ENCODE measurements at regions not wholly inside any gene's neighbourhood (a gene's known extent, or its start where the extent isn't known, plus 50 kb on each side); places are given as distances from the start of the nearest gene placed in this dataset.
A peak's percentile ranks its signal among the peaks of the same experiment; 100 is the strongest.

DNA sequence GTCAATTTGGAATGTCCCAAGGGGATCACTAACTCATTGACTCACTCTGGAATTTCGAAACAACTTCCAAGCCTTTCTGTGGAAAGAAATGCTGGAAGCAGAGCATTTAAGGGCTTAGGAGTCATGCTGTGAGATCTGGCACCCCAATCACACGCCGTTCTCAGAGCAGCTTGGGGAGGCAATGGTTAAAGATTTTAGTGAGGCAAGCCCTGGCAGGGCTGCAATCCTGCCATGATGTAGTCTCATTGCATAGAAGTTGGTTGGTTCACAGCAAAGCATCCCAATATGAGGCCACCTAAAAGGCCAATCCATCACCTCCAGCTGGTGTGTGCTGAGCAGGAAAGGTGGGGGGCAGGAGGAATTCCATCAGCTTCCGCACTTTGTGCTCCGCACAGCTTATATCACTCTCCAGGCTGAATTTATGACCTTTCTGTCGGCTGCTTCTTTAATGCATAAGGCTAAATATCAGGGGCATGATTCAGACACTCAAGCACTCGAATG lies 1043.9 kb upstream of the POU3F3 start (continued):
- TF ChIP-seq, protein P1, sequence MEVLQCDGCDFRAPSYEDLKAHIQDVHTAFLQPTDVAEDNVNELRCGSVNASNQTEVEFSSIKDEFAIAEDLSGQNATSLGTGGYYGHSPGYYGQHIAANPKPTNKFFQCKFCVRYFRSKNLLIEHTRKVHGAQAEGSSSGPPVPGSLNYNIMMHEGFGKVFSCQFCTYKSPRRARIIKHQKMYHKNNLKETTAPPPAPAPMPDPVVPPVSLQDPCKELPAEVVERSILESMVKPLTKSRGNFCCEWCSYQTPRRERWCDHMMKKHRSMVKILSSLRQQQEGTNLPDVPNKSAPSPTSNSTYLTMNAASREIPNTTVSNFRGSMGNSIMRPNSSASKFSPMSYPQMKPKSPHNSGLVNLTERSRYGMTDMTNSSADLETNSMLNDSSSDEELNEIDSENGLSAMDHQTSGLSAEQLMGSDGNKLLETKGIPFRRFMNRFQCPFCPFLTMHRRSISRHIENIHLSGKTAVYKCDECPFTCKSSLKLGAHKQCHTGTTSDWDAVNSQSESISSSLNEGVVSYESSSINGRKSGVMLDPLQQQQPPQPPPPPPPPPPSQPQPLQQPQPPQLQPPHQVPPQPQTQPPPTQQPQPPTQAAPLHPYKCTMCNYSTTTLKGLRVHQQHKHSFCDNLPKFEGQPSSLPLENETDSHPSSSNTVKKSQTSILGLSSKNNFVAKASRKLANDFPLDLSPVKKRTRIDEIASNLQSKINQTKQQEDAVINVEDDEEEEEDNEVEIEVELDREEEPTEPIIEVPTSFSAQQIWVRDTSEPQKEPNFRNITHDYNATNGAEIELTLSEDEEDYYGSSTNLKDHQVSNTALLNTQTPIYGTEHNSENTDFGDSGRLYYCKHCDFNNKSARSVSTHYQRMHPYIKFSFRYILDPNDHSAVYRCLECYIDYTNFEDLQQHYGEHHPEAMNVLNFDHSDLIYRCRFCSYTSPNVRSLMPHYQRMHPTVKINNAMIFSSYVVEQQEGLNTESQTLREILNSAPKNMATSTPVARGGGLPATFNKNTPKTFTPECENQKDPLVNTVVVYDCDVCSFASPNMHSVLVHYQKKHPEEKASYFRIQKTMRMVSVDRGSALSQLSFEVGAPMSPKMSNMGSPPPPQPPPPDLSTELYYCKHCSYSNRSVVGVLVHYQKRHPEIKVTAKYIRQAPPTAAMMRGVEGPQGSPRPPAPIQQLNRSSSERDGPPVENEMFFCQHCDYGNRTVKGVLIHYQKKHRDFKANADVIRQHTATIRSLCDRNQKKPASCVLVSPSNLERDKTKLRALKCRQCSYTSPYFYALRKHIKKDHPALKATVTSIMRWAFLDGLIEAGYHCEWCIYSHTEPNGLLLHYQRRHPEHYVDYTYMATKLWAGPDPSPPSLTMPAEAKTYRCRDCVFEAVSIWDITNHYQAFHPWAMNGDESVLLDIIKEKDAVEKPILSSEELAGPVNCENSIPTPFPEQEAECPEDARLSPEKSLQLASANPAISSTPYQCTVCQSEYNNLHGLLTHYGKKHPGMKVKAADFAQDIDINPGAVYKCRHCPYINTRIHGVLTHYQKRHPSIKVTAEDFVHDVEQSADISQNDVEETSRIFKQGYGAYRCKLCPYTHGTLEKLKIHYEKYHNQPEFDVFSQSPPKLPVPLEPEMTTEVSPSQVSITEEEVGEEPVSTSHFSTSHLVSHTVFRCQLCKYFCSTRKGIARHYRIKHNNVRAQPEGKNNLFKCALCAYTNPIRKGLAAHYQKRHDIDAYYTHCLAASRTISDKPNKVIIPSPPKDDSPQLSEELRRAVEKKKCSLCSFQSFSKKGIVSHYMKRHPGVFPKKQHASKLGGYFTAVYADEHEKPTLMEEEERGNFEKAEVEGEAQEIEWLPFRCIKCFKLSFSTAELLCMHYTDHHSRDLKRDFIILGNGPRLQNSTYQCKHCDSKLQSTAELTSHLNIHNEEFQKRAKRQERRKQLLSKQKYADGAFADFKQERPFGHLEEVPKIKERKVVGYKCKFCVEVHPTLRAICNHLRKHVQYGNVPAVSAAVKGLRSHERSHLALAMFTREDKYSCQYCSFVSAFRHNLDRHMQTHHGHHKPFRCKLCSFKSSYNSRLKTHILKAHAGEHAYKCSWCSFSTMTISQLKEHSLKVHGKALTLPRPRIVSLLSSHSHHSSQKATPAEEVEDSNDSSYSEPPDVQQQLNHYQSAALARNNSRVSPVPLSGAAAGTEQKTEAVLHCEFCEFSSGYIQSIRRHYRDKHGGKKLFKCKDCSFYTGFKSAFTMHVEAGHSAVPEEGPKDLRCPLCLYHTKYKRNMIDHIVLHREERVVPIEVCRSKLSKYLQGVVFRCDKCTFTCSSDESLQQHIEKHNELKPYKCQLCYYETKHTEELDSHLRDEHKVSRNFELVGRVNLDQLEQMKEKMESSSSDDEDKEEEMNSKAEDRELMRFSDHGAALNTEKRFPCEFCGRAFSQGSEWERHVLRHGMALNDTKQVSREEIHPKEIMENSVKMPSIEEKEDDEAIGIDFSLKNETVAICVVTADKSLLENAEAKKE (CRISPR knock-in tag; IDR thresholded peaks at IDR 0.05): no peak

- no peaks in the 10 kb centered on the region for H4K20me1 ChIP-seq (replicated peaks; ENCODE audit: insufficient read depth)
- Mint-ChIP-seq H3K4me3 (no peak overlapping the region), H3K9me3 (no peaks in the 10 kb centered on the region), H3K27me3 (ENCODE audit: insufficient read depth, low read depth, poor library complexity) (no peaks in the 10 kb centered on the region), H3K4me1 (peaks cover 34% of the 10 kb centered on the region), H3K36me3 (ENCODE audit: low read depth) (no peaks in the 10 kb centered on the region), H3K27ac (no peak overlapping the region)
- H3K36me3 ChIP-seq (ENCODE audit: insufficient read depth): no peaks in the 10 kb centered on the region
- no peaks in the 10 kb centered on the region for H3F3A ChIP-seq (replicated peaks; ENCODE audit: low read depth)
- no peak overlapping the region for H3K4me3 ChIP-seq
- H3K4me1 ChIP-seq (ENCODE audit: insufficient read depth): peaks cover 7% of the 10 kb centered on the region
- H2AFZ ChIP-seq: no peak overlapping the region; the same call in 1 of the 2 replicates
- H3K4me2 ChIP-seq: no peak overlapping the region
- no peak for DNase-seq (ENCODE audit: low spot score)
- no peaks in the 10 kb centered on the region for H3K79me2 ChIP-seq (replicated peaks; ENCODE audit: insufficient read depth)
- H3K27ac ChIP-seq (ENCODE audit: low read depth): no peak overlapping the region
- no peaks in the 10 kb centered on the region for H3K27me3 ChIP-seq (ENCODE audit: insufficient read depth)
- H3K9me2 ChIP-seq (ENCODE audit: insufficient read depth): no peaks in the 10 kb centered on the region
- ATAC-seq: peak; percentile 48; the same call in 2 of the 3 replicates
- TF ChIP-seq POLR2AphosphoS5 (IDR thresholded peaks at IDR 0.05; ENCODE audit: low read depth): no peak
- no peak for TF ChIP-seq EZH2 (IDR thresholded peaks at IDR 0.05; ENCODE audit: low read depth, unreplicated experiment)
- no peak for TF ChIP-seq STAT1 (IDR thresholded peaks at IDR 0.05; ENCODE audit: unreplicated experiment)
- no peak for TF ChIP-seq ZNF114 (CRISPR knock-in tag; IDR thresholded peaks at IDR 0.05)
- TF ChIP-seq, protein P1 (CRISPR knock-in tag; IDR thresholded peaks at IDR 0.05): no peak
- no peak for TF ChIP-seq ZNF331 (CRISPR knock-in tag; IDR thresholded peaks at IDR 0.05; ENCODE audit: low read depth)
- TF ChIP-seq NANOG (IDR thresholded peaks at IDR 0.05; ENCODE audit: borderline replicate concordance): no peak
- no peak for TF ChIP-seq ETS1 (IDR thresholded peaks at IDR 0.05)
These were observed 1043.0 kb upstream of the POU3F3 start for GRCh38 chr2:103810875-103811274.
